Cardiac muscle cell (in vitro differentiated cells and primary cell): ENCODE measurements at regions not wholly inside any gene's neighbourhood (a gene's known extent, or its start where the extent isn't known, plus 50 kb on each side); places are given as distances from the start of the nearest gene placed in this dataset.

Experiments
- DNase-seq, 2 donors: peaks; one replicate each; pipeline versions ENCODE4 v3.0.0 to v3.0.0-alpha.2; 2010 to 2017; ENCODE audit warnings: low read depth in 1 of 2, low spot score in 1 of 2
- H3K27ac ChIP-seq: fragments of 200-600 bp; sonication (generic); 2 replicates; pipeline ENCODE4 v1.5.1; 2016
- H3K27me3 ChIP-seq: fragments of 200-600 bp; sonication (generic); 2 replicates; pipeline ENCODE4 v1.6.0; 2016; ENCODE audit warnings: control low read depth
- H3K36me3 ChIP-seq: fragments of 200-600 bp; sonication (generic); 2 replicates; pipeline ENCODE4 v1.5.1; 2016; ENCODE audit warnings: control low read depth
- H3K4me1 ChIP-seq: fragments of 200-600 bp; sonication (generic); 2 replicates; pipeline ENCODE4 v1.8.1; 2017; ENCODE audit warnings: low read depth, mild to moderate bottlenecking, mixed run types
- H3K4me3 ChIP-seq: fragments of 200-600 bp; sonication (generic); 2 replicates; pipeline ENCODE4 v1.5.1; 2016; ENCODE audit warnings: mild to moderate bottlenecking
- H3K9me3 ChIP-seq: fragments of 200-600 bp; sonication (generic); 2 replicates; pipeline ENCODE4 v1.5.1; 2017; ENCODE audit warnings: low read depth, mild to moderate bottlenecking, control low read depth
- TF ChIP-seq, protein P1 (sequence below): IDR thresholded peaks from 2 replicates; pipeline ENCODE4 v1.5.1; 2012; ENCODE audit warnings: low read depth, mild to moderate bottlenecking, low read length

- H3K4me3 ChIP-seq: no peak overlapping the region
- no peak for DNase-seq
- TF ChIP-seq, protein P1, sequence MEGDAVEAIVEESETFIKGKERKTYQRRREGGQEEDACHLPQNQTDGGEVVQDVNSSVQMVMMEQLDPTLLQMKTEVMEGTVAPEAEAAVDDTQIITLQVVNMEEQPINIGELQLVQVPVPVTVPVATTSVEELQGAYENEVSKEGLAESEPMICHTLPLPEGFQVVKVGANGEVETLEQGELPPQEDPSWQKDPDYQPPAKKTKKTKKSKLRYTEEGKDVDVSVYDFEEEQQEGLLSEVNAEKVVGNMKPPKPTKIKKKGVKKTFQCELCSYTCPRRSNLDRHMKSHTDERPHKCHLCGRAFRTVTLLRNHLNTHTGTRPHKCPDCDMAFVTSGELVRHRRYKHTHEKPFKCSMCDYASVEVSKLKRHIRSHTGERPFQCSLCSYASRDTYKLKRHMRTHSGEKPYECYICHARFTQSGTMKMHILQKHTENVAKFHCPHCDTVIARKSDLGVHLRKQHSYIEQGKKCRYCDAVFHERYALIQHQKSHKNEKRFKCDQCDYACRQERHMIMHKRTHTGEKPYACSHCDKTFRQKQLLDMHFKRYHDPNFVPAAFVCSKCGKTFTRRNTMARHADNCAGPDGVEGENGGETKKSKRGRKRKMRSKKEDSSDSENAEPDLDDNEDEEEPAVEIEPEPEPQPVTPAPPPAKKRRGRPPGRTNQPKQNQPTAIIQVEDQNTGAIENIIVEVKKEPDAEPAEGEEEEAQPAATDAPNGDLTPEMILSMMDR: no peak
- no peaks in the 10 kb centered on the region for H3K9me3 ChIP-seq
- no peaks in the 10 kb centered on the region for H3K36me3 ChIP-seq
- no peaks in the 10 kb centered on the region for H3K4me1 ChIP-seq
- H3K27ac ChIP-seq: no peak overlapping the region
- no peaks in the 10 kb centered on the region for H3K27me3 ChIP-seq
These were observed 279.4 kb downstream of the EIPR1 start for GRCh38 chr2:3098231-3098630.

DNA sequence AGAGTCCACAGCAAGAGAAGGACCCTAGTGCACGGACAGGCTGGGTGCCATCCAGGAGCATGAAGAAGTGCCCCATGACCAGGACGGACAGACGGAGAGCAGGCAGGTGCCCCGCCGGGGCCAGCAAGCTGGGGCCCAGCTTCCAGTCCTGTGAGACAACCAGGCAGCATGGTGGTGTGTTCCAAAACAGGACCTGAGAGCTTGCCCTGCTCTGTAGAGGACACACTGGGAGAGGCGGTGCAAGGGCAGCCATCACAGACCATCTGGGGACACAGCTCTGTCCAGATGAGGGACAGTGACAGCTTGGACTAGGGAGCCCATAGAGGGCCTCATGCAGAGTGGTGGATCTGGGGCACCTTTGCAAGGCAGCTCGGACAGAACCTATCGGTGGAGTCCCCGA, 279.8 kb downstream of the EIPR1 start:
- DNase-seq: no peak
- H3K9me3 ChIP-seq: no peaks in the 10 kb centered on the region

GRCh38 chr2:3094999-3095958, 282.3 kb downstream of the EIPR1 start:
- no peak overlapping the region for H3K27ac ChIP-seq
- no peaks in the 10 kb centered on the region for H3K27me3 ChIP-seq
- H3K36me3 ChIP-seq: no peaks in the 10 kb centered on the region
- no peak overlapping the region for H3K4me3 ChIP-seq
- no peak for DNase-seq
- no peaks in the 10 kb centered on the region for H3K4me1 ChIP-seq
- H3K9me3 ChIP-seq: no peaks in the 10 kb centered on the region
- TF ChIP-seq, protein P1: no peak

More for the DNA sequence above, 279.8 kb downstream of the EIPR1 start:
- H3K27ac ChIP-seq: no peak overlapping the region
- H3K4me1 ChIP-seq: no peaks in the 10 kb centered on the region
- H3K36me3 ChIP-seq: no peaks in the 10 kb centered on the region
- TF ChIP-seq, protein P1: no peak
- no peaks in the 10 kb centered on the region for H3K27me3 ChIP-seq
- H3K4me3 ChIP-seq: no peak overlapping the region

DNA sequence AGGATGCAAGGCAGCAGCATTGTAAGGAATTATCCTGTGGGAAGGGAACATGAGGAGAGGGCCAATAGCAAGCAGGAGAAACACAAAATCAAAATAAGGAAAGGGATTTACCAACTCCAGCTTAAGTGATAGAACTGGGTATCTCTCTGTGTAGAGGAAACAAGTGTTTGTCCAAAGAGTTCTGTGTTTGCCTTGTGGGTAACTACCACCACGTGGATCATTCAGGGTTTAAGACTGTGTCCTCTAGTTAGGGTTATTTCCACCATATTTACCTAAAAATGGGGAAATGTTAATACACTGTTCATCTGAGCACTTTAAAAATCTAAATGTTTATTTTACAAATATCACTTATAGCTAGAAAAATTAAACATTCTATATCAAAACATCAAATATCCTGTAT, 283.3 kb downstream of the EIPR1 start:
- Histone ChIP-seq H3K4me1 (no peaks in the 10 kb centered on the region), H3K4me3 (no peak overlapping the region), H3K27ac (no peak overlapping the region), H3K27me3 (no peaks in the 10 kb centered on the region), H3K36me3 (no peaks in the 10 kb centered on the region), H3K9me3 (no peaks in the 10 kb centered on the region)
- DNase-seq: no peak
- TF ChIP-seq, protein P1: no peak

DNA sequence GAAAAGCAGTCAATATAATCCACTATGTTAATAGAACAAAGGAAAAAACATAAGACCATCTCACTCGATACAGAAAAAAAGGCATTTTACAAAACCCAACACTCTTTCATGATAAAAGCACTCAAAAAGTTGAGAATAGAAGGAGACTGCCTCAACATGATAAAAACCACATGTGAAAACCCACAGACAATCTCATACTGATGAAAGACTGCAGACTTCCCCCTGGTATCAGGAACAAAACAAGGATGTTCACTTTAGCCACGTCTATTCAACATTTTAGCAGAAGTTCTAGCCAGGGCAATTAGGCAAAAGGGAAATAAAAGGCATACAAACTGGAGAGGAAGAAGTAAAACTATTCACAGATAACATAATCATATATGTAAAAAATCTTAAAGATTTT, 285.9 kb downstream of the EIPR1 start:
- H3K27me3 ChIP-seq: no peaks in the 10 kb centered on the region
- H3K4me1 ChIP-seq: no peaks in the 10 kb centered on the region
- H3K4me3 ChIP-seq: no peak overlapping the region
- TF ChIP-seq, protein P1: no peak
- no peak overlapping the region for H3K27ac ChIP-seq
- H3K36me3 ChIP-seq: no peaks in the 10 kb centered on the region
- no peaks in the 10 kb centered on the region for H3K9me3 ChIP-seq
- DNase-seq: no peak
